ENCODE measurements at regions not wholly inside any gene's neighbourhood (a gene's known extent, or its start where the extent isn't known, plus 50 kb on each side); places are given as distances from the start of the nearest gene placed in this dataset.
"Not testable (repeated sequence)": the region's sequence is repeated elsewhere in the genome, so short reads cannot be mapped to it uniquely, and the experiment has no call there.

DNA sequence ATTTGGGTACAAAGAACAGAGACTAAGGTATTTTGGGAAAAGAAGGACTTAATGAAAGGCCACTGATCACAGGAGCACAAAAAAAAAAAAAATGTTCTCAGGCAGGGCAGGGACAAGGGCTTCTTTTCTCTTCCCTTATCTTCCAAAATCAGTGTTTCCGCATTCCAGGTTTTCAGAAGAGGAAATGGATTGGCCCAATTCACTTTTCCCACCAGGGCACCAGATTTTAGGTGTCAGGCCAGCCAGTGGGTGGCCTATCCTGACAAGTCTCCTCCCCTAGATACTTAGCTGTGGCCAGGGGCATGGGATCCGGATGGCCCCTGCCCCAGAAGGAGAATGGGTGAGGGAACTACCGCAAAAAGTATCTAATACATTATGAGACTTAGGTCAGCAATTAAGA, 88.9 kb upstream of the WAC start:
- DNase-seq = no peak

GRCh38 chr10:28445516-28445915, 87.4 kb upstream of the WAC start:
- no peak for DNase-seq

GRCh38 chr10:28449382-28449781, 83.5 kb upstream of the WAC start:
- no peak for DNase-seq

DNA sequence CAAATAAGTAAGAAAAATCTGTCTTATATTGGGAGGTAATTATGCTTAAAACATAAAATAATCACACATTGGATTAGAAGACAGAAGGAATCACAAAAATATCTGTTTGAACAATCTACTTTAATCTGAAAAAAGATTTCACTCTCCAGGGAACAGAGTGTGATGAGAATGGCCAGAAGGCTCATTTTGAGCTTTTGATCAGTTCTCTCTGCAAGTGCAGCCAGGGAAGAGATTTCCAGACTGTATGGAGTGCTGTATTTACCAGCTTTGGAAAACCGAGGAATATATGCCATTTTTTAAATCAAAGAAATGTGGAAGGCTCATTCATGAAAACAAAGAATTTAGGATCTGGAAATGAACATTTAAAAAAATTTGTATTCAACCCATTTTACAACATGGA, 83.0 kb upstream of the WAC start:
- no peak for DNase-seq

DNA sequence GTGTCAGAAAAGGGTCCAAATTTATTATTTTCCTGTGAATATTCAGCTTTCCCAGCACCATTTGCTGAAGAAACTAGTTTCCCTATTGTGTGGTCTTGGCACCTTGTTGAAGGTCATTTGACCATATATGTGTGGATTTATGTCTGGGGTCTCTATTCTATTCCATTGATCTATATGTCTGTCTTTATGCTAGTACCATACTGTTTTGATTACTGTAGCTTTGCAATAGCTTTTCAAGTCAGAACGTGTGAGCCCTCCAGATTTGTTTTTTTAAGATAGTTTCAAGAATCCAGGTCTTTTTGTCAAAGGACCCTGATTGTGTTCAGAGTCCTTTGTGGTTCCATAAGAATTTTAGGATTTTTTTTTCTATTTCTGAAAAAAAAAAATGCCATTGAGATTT, 79.0 kb upstream of the WAC start:
- no peak for DNase-seq

DNA sequence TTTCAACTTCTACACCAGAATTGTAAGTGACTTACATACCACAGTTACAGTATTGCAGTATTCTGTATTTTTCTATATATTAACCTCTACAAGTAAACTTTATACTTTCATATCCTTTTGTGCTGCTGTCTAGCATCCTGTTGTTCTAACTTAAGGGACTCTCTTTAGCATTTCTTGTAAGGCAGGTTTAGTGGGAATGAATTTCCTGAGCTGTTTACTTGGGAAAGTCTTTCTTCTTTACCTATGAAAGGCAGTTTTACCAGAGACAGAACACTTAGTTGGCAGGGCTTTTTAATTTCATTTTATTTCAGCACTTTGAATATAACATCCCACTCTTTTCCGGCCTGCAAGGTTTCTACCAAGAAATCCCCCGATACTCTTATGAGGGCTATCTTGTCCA, 75.8 kb upstream of the WAC start:
- no peak for DNase-seq

DNA sequence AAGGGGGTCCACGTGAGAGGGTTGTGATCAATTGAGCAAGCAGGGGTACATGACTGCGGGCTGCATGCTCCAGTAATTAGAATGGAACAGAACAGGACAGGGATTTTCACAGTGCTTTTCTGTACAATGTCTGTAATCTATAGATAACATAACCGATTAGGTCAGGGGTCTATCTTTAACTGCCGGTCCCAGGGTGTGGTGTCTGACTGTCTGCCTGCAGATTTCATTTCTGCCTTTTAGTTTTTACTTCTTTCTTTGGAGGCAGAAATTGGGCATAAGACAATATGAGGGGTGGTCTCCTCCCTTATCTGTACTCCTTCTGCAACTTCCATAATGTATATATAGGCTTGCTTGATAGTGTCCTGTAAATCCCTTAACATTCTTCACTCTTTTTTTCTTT, 75.0 kb upstream of the WAC start:
- DNase-seq = not testable (repeated sequence)

GRCh38 chr10:28459453-28460144, 73.3 kb upstream of the WAC start:
- DNase-seq = no peak

GRCh38 chr10:28463141-28463540, 69.8 kb upstream of the WAC start:
- DNase-seq = no peak

- no peak for DNase-seq
These were observed 69.1 kb upstream of the WAC start for GRCh38 chr10:28463676-28464395.

- DNase-seq = no peak
These were observed 65.3 kb upstream of the WAC start for GRCh38 chr10:28467615-28468014.

DNA sequence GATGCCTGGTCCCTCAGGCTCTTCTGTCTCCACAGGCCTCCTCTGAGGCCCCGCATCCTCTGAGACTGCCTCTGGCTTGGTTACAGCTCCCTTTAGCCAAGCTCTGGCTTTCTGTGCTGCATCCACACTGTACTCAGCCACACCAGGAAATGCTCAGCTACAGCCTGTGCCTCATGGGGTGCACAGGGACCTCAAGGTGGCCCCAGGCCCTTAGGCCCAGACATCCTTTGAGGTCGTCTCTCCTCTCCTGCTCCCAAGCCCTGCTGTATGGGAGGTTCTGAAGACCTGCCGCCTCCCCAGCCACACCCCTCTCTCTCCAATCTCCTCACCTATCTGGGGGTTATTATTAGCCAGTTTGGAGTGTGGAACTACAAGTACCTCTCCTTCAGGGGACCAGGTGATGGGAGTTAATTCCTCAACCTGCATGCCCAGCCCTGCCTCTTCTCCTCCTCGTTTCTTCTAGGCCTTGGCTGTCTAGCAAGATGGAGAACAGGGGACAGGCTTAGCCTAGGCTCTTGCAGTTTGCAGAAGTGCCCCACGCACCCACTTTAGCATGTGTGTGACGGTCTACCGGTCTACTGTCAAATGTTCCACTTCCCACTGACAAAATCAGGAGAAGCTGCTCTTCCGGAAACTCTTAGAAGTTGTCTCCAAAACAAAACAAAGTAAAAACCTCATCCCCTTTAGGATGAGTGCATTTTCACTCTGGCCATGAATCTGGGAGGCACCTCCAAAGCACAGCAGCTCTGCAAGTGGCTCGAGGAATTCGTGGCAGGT, 64.0 kb upstream of the WAC start:
- DNase-seq = peak in 1 of 3 donors; percentile 35

DNA sequence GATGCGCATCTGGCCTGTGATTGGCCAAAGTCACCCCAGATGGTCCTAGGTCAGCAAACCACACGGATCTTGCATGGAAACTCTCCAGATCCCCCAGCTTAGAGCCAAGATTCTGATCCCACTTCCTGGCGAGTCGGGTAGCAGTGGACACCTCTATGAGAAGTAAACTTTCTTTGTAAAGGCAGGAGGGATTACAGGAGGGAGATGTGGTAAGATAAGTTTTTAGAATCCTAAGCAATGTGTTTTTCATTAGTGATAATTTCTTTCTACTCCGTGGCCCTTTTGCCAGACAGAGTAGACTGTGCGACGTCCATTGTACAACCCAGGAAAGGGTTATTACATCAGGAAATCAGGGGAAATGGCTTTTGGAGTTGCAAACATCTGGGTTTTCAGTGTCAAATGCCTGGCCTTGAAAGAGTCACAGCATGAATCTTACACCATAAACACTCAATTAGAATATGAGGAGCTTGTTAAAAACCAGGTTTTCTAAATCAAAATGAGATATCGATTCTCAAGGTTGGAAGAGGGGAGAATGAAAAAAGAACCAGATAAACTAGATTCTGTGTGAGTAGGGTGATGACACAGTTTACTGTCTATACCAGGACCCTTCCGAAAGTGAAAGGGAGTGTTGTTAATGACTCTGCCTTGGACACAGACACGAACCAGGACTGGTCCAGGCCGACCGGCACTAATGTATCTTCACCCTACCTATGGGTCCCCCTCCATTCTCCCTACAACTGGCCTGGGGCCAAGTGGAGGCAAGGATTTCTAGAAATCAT, 61.9 kb upstream of the WAC start:
- DNase-seq = peak in 1 of 3 donors; percentile 41

- peak in 1 of 3 donors; percentile 34 for DNase-seq
These were observed 61.3 kb upstream of the WAC start for GRCh38 chr10:28471652-28472050.

- peak in 1 of 3 donors; percentile 36 for DNase-seq
These were observed 54.3 kb upstream of the WAC start for GRCh38 chr10:28478646-28479045.

- peak in 2 of 3 donors; percentile 59 to 88 for DNase-seq
These were observed 53.5 kb upstream of the WAC start for GRCh38 chr10:28479425-28479865.

DNA sequence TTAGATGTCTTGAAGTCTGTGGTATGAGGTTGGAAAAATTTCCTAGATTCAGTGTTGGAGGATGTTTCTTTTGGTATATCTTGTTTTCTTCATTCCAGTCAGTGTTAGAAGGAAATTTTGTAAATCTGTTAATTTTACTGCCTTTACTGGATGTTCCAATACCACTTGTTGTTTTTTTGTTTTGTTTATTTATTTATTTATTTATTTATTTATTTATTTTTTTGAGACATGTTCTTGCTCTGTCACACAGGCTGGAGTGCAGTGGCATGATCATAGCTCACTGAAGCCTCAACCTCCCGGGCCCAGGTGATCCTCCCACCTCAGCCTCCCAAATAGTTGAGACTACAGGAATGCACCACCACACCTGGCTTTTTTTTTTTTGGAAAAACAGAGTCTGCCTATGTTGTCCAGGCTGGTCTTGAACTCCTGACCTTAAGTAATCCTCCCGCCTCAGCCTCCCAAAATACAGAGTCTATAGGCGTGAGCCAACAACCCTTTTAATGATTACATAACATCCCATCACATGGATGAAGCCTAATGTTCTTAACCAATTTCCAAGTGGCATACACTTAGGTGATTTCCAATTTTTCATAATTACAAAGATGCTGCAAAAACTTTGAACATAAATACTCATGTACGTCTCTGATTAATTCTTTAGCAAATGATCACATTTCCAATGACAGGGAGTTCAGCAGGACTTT, 52.8 kb upstream of the WAC start:
- no peak for DNase-seq

DNA sequence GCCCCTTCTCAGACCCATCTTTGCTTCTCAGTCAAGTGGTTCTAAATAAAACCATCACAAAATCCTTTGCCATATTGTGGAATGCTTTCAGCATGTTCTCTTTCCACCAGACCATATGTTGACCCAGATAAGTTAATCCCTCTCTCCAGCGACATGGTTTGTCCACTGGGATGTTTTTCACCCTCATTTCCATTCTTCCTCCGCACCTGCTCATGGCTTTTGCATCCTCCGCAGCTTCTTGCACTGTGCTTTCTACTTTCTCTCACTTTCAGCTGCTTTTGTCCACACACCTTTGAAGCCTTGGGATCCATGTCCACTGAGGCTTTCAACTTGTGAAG, 52.3 kb upstream of the WAC start:
- no peak for DNase-seq

DNA sequence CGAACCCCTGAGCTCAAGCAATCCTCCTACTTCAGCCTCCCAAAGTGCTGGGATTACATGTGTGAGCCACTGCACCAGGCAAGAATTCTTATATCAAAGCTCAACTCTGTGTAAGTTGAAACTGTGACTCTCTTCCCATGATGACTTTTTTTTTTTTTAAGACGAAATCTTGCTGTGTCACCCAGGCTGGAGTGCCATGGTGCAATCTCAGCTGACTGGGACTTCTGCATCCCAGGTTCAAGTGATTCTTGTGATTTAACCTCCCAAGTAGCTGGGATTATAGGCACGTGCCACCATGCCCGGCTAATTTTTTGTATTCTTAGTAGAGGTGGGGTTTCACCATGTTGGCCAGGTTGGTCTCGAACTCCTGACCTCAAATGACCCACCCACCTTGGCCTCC, 51.6 kb upstream of the WAC start:
- not testable (repeated sequence) for DNase-seq

DNA sequence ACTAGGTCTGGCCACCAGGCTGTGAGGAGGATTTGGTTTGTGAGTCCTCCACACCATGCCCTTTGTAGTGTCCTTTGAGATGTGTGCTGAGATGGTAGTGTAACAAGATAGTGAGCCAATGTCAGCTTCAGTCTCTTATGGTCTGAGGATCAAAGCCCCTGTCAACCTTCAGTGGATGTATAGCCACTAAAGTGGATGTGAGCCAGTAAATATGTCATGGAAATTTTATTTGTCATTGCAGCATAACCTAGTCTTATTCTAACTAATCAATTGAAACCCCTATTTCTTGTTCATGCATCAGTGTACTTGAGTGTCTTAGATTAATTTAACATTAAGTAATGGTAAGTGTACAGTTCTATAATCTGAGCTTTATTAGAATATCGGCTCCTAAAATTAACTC, 51.0 kb upstream of the WAC start:
- no peak for DNase-seq

All from muscle of back (tissue), 3 donors.